Adrenal gland (tissue), 9 donors: ENCODE measurements at regions not wholly inside any gene's neighbourhood (a gene's known extent, or its start where the extent isn't known, plus 50 kb on each side); places are given as distances from the start of the nearest gene placed in this dataset.

ENCODE experiments used
- DNase-seq, 7 donors: peaks; one replicate each; pipeline ENCODE4 v3.0.0-alpha.2; 2019 to 2020
- H3K27ac ChIP-seq, 5 donors: fragments of 200-600 bp; sonication (generic) in 4 of 5; 1 replicate in 3 of 5; 2 replicates in 2 of 5; pipeline versions ENCODE4 v1.5.1 to v1.8.0; 2016 to 2020; ENCODE audit warnings: mild to moderate bottlenecking in 1 of 5
- H3K27me3 ChIP-seq: fragments of 200-600 bp; 2 replicates; pipeline ENCODE4 v1.8.0; 2021
- H3K36me3 ChIP-seq, 2 donors: fragments of 200-600 bp; replicated peaks in 1 of 2; 1 replicate in 1 of 2; 2 replicates in 1 of 2; pipeline versions ENCODE4 v1.5.1 to v1.8.0; 2018 to 2022
- H3K4me1 ChIP-seq, 2 donors: fragments of 200-600 bp; replicated peaks in 1 of 2; 1 replicate in 1 of 2; 2 replicates in 1 of 2; pipeline versions ENCODE4 v1.5.1 to v1.8.0; 2018 to 2021
- H3K4me3 ChIP-seq, 4 donors: fragments of 200-600 bp; sonication (generic) in 3 of 4; one replicate each; pipeline ENCODE4 v1.5.1; 2016 to 2018
- H3K9me3 ChIP-seq, 3 donors: fragments of 200-600 bp; sonication (generic) in 1 of 3; replicated peaks in 1 of 3; 1 replicate in 2 of 3; 2 replicates in 1 of 3; pipeline versions ENCODE4 v1.5.1 to v1.8.0; 2016 to 2021
- CTCF ChIP-seq, 6 experiments: fragments of 450-650 bp in 4 of 6; fragments of 200-600 bp in 2 of 6; sonication (generic) in 1 of 6; IDR thresholded peaks; 1 replicate in 5 of 6; 2 replicates in 1 of 6; pipeline versions ENCODE4 v1.5.1 to v1.8.0; 2016 to 2021; ENCODE audit warnings: antibody characterized with exemption in 6 of 6, mild to moderate bottlenecking in 2 of 6, moderate library complexity in 1 of 6
- POLR2A ChIP-seq, 2 donors: fragments of 450-650 bp; IDR thresholded peaks; one replicate each; pipeline ENCODE4 v1.6.1; 2017; ENCODE audit warnings: antibody characterized with exemption in 2 of 2, mild to moderate bottlenecking in 2 of 2, moderate library complexity in 1 of 2
- WGBS, 4 donors: extraction: QIAGEN DNeasy Blood & Tissue Kit in 2 of 4; methylation state at CpG; one replicate each; pipeline versions ENCODE4 v1.1.5 to v1.1.7; 2013 to 2017; 5-methylcytosine and 5-hydroxymethylcytosine counted together
- intact Hi-C, 2 donors: fragments of 100-400 bp; cut with DNase I; formaldehyde crosslinking; loops; one replicate each; pipeline versions ENCODE4 v1.14.1 to v1.15.0; 2022 to 2023
- donor health status: healthy with polysubstance abuse.
- donor health status: Bipolar disorder and iron deficiency.
- donor health status: DM: yes; HTN: yes; CAD: no.
- donor health status: DM: no; HTN: no; CAD: no.
- donor health status: DM: no; HTN: no; CAD: no.

DNA sequence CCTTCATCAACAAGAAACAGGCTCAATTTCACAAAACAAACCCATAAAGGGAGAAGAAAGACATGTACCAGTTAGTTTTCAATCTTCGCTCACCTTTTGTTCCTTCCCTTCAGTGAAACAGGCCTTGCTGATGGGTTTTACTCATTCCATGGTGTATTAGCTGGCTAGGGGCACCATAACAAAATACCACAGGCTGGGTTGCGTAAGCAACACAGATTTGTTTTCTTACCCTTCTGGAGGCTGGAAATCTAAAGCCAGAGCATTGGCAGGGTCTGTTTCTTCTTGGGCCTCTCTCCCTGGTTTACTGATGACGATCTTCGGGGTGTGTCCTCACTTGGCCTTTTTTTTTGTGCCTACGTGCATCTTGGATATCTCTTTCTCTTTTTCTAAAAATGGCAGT is 383.4 kb upstream of the RBFOX1 start:
- intact Hi-C loops = no loop called here
- TF ChIP-seq POLR2A (IDR thresholded peaks at IDR 0.05) (no peak), CTCF (IDR thresholded peaks at IDR 0.05) (no peak)
- H3K27me3 ChIP-seq = no peaks in the 10 kb centered on the region
- 64 to 85% (median 77%) methylated on average over 5 of the region's 5 CpGs for WGBS, 4 donors
- no peaks in the 10 kb centered on the region for H3K4me1 ChIP-seq
- no peak overlapping the region for H3K27ac ChIP-seq
- H3K9me3 ChIP-seq = no peaks in the 10 kb centered on the region
- DNase-seq = no peak
- H3K4me3 ChIP-seq = no peak overlapping the region
- H3K36me3 ChIP-seq = no peaks in the 10 kb centered on the region

DNA sequence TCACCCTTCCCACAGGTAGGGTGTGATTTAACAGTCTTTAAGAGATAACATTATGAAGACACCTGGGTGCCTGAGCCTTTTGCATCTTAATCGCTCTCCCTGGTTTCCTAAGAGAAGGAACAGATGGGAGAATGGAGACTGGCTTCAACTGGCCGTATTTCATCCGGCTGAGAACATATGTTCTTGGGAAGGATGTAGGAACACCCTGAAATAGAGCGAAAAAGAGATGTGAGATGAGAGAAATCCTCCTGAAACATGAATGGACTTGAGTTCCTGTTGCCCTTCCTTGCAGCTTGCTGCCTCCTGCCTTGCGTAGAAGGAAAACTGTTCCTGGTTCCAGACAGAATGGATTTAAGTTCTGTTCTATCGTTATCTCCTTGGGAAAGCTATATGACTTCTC is 385.4 kb upstream of the RBFOX1 start:
- Histone ChIP-seq H3K27ac (no peak overlapping the region), H3K27me3 (no peaks in the 10 kb centered on the region), H3K4me1 (no peaks in the 10 kb centered on the region), H3K9me3 (no peaks in the 10 kb centered on the region), H3K36me3 (no peaks in the 10 kb centered on the region), H3K4me3 (no peak overlapping the region)
- WGBS, 4 donors = 57 to 80% (median 77%) methylated on average over 6 of the region's 6 CpGs
- intact Hi-C loops = no loop called here
- no peak for DNase-seq
- TF ChIP-seq POLR2A (IDR thresholded peaks at IDR 0.05) (no peak), CTCF (IDR thresholded peaks at IDR 0.05) (no peak)

DNA sequence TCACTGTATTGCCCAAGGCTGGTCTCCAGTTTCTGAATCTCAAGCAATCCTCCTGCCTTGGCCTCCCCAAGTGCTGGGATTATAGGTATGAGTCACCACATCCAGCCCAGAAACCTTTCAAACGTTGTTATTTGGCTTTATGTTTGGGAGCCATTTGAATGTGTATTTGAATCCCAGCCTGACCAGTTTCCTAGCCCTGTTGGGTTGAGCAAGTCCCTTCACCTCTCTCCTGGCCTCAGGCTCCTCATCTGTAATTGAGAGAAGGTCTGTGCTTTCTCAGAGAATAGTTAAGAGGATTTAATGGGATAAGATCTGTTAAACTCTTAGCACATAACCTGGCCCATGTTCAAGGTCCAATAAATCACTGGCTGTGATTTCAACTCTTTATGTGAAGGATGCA is 385.8 kb upstream of the RBFOX1 start:
- 33 to 60% (median 43%) methylated on average over 1 of the region's 1 CpG for WGBS, 4 donors
- TF ChIP-seq CTCF (IDR thresholded peaks at IDR 0.05) (no peak), POLR2A (IDR thresholded peaks at IDR 0.05) (no peak)
- intact Hi-C loops = no loop called here

GRCh38 chr16:6946106-6946505 is 386.5 kb upstream of the RBFOX1 start:
- intact Hi-C loops = no loop called here
- H3K36me3 ChIP-seq = no peaks in the 10 kb centered on the region
- DNase-seq = no peak
- TF ChIP-seq POLR2A (IDR thresholded peaks at IDR 0.05) (no peak), CTCF (IDR thresholded peaks at IDR 0.05) (no peak)
- H3K4me1 ChIP-seq = no peaks in the 10 kb centered on the region
- 53 to 88% (median 73%) methylated on average over 1 of the region's 1 CpG for WGBS, 4 donors
- H3K4me3 ChIP-seq = no peak overlapping the region
- no peaks in the 10 kb centered on the region for H3K27me3 ChIP-seq
- H3K27ac ChIP-seq = no peak overlapping the region
- no peaks in the 10 kb centered on the region for H3K9me3 ChIP-seq

More for the DNA sequence above, 385.8 kb upstream of the RBFOX1 start:
- Histone ChIP-seq H3K4me1 (no peaks in the 10 kb centered on the region), H3K36me3 (no peaks in the 10 kb centered on the region), H3K27ac (no peak overlapping the region), H3K9me3 (no peaks in the 10 kb centered on the region), H3K27me3 (no peaks in the 10 kb centered on the region), H3K4me3 (no peak overlapping the region)
- no peak for DNase-seq
